ENCODE measurements at regions not wholly inside any gene's neighbourhood (a gene's known extent, or its start where the extent isn't known, plus 50 kb on each side); places are given as distances from the start of the nearest gene placed in this dataset.

DNA sequence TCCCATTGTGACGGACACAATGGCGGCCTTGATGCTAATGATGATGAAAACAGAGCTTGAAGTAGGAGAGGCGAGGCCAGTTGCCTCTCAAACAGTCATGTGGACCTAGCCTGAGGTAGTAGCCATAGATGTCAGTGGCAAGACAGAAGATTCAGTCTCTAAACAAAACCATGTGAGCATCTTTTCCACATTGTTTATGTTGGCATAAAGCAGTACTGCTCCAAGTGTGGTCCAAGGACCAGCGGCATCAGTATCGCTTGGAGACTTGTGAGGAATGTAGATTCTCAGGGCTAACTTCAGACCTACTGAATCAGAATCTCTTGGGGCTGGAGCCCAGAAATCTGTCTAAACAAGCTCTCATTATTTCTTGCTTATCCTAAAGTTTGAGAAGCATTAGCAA is 312.8 kb upstream of the JAG1 start:
- intact Hi-C loops (cut with DNase I; ENCODE audit: low total_unique reads): no loop called here
- H3K27me3 ChIP-seq: no peaks in the 10 kb centered on the region
- H3K4me3 ChIP-seq: no peak overlapping the region
- H3K4me1 ChIP-seq: no peaks in the 10 kb centered on the region
- TF ChIP-seq POLR2A (IDR thresholded peaks at IDR 0.05): no peak
- TF ChIP-seq, protein P1, sequence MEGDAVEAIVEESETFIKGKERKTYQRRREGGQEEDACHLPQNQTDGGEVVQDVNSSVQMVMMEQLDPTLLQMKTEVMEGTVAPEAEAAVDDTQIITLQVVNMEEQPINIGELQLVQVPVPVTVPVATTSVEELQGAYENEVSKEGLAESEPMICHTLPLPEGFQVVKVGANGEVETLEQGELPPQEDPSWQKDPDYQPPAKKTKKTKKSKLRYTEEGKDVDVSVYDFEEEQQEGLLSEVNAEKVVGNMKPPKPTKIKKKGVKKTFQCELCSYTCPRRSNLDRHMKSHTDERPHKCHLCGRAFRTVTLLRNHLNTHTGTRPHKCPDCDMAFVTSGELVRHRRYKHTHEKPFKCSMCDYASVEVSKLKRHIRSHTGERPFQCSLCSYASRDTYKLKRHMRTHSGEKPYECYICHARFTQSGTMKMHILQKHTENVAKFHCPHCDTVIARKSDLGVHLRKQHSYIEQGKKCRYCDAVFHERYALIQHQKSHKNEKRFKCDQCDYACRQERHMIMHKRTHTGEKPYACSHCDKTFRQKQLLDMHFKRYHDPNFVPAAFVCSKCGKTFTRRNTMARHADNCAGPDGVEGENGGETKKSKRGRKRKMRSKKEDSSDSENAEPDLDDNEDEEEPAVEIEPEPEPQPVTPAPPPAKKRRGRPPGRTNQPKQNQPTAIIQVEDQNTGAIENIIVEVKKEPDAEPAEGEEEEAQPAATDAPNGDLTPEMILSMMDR (IDR thresholded peaks at IDR 0.05): no peak
- no peaks in the 10 kb centered on the region for H3K36me3 ChIP-seq
- peak overlapping the region in 1 of 2 donors; percentile 63 for H3K27ac ChIP-seq
- no peaks in the 10 kb centered on the region for H3K9me3 ChIP-seq
- DNase-seq: no peak

DNA sequence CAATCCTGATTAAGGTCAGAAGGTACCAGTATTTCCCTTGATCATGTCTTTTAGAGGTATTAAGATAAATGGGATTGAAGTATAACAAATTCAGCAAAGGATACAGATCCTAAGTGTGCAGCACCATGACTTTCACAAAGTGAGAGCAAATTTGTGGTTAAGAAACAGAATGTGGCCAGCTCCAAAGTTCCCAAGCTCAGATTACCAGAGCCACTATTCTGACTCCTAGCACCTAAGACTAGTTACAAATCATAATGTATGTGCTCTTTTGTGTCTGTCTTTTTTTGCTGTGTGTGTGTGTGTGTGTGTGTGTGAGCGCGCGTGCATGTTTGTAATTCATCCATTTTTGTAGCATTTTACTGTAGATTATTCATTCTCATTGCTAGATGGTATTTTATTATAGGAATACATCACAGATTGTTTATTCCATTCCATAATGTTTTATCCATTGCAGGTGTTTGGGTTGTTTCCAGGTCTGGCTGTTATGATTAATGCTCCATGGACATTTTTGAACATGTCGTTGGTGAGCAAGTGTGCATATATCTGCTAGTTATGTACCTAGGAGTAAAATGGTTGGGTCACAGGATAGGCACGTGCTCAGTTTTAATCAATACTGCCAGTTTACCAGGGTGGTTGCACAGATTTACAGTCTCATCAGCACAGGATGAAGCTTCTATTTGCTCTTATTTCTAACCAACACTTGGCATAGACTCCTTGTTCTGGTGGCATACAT is 314.0 kb upstream of the JAG1 start:
- Histone ChIP-seq H3K27ac (no peak overlapping the region), H3K27me3 (no peaks in the 10 kb centered on the region), H3K9me3 (no peaks in the 10 kb centered on the region), H3K36me3 (no peaks in the 10 kb centered on the region), H3K4me1 (no peaks in the 10 kb centered on the region), H3K4me3 (no peak overlapping the region)
- DNase-seq: no peak
- intact Hi-C loops (cut with DNase I; ENCODE audit: low total_unique reads): no loop called here
- TF ChIP-seq, protein P1 (IDR thresholded peaks at IDR 0.05): no peak
- no peak for TF ChIP-seq POLR2A (IDR thresholded peaks at IDR 0.05)

DNA sequence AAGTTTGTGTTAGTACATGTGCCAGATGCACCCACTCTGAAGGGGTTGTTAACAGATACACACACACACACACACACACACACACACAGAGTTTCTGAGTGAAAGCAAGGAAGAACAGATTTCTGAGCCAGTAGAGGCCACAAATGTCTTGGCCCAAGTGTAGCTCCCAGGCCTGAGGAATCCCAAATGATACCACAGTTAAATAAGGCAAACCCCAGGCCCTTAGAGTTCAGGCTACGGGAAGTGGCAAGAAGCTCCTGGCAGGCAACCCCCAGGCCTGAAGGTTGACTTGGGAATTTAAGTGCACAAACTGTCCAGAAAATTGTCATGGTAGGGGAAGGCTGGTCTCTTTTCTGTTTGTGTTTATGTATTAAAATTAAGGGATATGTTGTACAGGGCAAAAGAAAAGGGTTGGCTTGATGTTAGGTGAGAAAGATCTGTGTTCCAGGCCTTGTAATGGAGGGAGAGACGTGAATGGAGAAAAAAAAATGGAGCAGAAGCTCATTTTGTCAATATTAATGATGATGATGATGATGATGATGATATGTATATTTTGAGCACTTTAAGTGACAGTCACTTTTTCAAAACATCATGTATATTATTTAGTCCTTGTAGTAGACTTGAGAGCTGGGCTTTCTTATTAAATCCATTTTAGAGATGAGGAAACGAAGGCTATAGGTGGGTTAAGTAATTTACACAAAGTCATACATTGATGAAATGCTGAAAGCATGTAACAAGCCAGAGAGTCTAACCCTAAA is 317.0 kb upstream of the JAG1 start:
- TF ChIP-seq, protein P1 (IDR thresholded peaks at IDR 0.05): no peak
- TF ChIP-seq POLR2A (IDR thresholded peaks at IDR 0.05): no peak
- Histone ChIP-seq H3K9me3 (no peaks in the 10 kb centered on the region), H3K36me3 (no peaks in the 10 kb centered on the region), H3K4me3 (no peak overlapping the region), H3K27me3 (no peaks in the 10 kb centered on the region), H3K27ac (peak overlapping the region in 1 of 2 donors; percentile 8), H3K4me1 (no peaks in the 10 kb centered on the region)
- intact Hi-C loops (cut with DNase I; ENCODE audit: low total_unique reads): no loop called here
- no peak for DNase-seq

DNA sequence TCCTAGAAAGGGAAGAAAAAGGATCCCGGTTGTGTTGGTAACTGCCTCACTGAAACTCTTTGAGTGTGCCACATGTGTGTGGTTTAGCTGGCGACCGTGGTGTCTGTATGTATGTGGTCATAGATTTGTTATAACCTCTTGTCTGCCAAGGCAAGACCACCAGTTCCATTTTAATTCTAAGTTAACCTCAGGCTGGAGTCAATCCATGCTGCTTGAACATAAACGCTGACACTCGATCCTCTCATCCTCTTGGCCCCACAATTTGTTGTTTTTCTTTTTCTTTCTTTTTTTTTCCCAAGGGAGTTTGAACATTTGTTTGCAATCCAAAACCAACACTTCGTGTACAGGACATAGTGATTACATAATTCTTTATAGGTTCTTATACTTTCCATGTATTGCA is 318.9 kb upstream of the JAG1 start:
- TF ChIP-seq, protein P1 (IDR thresholded peaks at IDR 0.05): no peak
- TF ChIP-seq POLR2A (IDR thresholded peaks at IDR 0.05): no peak

More for the DNA sequence above, 318.9 kb upstream of the JAG1 start:
- DNase-seq: no peak
- Histone ChIP-seq H3K36me3 (no peaks in the 10 kb centered on the region), H3K4me1 (no peaks in the 10 kb centered on the region), H3K9me3 (no peaks in the 10 kb centered on the region), H3K4me3 (no peak overlapping the region), H3K27ac (peak overlapping the region in 1 of 2 donors; percentile 35), H3K27me3 (no peaks in the 10 kb centered on the region)
- intact Hi-C loops (cut with DNase I; ENCODE audit: low total_unique reads): no loop called here

All from uterus (tissue), 3 donors.